WTC11 (cell line): ENCODE measurements at regions not wholly inside any gene's neighbourhood (a gene's known extent, or its start where the extent isn't known, plus 50 kb on each side); places are given as distances from the start of the nearest gene placed in this dataset.

ENCODE experiments used
- CREB1 ChIP-seq: sonication (generic); formaldehyde crosslinking; IDR thresholded peaks from 2 replicates; pipeline ENCODE4 v1.8.0; 2023; ENCODE audit warnings: mild to moderate bottlenecking, missing genetic modification reagents
- CTCF ChIP-seq: fragments of 200-600 bp; IDR thresholded peaks from 2 replicates; pipeline ENCODE4 v1.8.0; 2022; ENCODE audit warnings: antibody characterized with exemption
- JUN ChIP-seq: sonication (generic); formaldehyde crosslinking; IDR thresholded peaks from 2 replicates; pipeline ENCODE4 v1.8.0; 2023; ENCODE audit warnings: mild to moderate bottlenecking, missing genetic modification reagents
- NFYB ChIP-seq: sonication (generic); formaldehyde crosslinking; conservative IDR thresholded peaks from 2 replicates; pipeline ENCODE4 v1.8.0; 2022; ENCODE audit warnings: low read depth, missing genetic modification reagents
- NR1H2 ChIP-seq: sonication (generic); formaldehyde crosslinking; IDR thresholded peaks from 2 replicates; pipeline ENCODE4 v1.9.0; 2021; ENCODE audit warnings: mild to moderate bottlenecking, moderate library complexity, missing genetic modification reagents
- ZBTB43 ChIP-seq: sonication (generic); formaldehyde crosslinking; IDR thresholded peaks from 2 replicates; pipeline ENCODE4 v1.8.1; 2023; ENCODE audit warnings: mild to moderate bottlenecking, missing genetic modification reagents

GRCh38 chr10:128400564-128400963 lies 274.3 kb upstream of the MKI67 start:
- TF ChIP-seq CTCF, result no peak
- TF ChIP-seq NFYB, result no peak
- TF ChIP-seq NR1H2 (CRISPR knock-in tag), result no peak
- no peak for TF ChIP-seq CREB1 (CRISPR knock-in tag)
- no peak for TF ChIP-seq ZBTB43 (CRISPR knock-in tag)
- no peak for TF ChIP-seq JUN
